ENCODE measurements at regions not wholly inside any gene's neighbourhood (a gene's known extent, or its start where the extent isn't known, plus 50 kb on each side); places are given as distances from the start of the nearest gene placed in this dataset.

DNA sequence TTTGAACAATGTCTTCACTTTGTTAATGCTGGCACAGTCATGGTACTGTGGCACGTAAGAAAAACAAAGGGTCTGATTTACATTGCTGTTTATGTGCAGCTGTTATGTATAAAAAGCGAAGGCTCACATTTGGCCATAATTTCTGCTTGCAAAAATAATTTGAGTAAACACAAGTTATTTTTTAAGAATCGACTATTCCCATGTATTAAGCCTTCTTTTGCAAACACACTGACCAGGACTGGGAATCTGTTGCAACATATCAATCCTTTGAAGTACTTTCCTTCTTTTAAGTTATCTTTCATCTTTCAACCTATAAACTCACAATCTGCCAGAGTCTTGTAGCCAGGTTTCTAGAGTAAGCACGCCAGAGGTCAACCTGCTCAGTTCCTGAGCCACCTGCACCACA lies 145.4 kb upstream of the BMP4 start:
- TF ChIP-seq, protein P1, sequence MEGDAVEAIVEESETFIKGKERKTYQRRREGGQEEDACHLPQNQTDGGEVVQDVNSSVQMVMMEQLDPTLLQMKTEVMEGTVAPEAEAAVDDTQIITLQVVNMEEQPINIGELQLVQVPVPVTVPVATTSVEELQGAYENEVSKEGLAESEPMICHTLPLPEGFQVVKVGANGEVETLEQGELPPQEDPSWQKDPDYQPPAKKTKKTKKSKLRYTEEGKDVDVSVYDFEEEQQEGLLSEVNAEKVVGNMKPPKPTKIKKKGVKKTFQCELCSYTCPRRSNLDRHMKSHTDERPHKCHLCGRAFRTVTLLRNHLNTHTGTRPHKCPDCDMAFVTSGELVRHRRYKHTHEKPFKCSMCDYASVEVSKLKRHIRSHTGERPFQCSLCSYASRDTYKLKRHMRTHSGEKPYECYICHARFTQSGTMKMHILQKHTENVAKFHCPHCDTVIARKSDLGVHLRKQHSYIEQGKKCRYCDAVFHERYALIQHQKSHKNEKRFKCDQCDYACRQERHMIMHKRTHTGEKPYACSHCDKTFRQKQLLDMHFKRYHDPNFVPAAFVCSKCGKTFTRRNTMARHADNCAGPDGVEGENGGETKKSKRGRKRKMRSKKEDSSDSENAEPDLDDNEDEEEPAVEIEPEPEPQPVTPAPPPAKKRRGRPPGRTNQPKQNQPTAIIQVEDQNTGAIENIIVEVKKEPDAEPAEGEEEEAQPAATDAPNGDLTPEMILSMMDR (optimal IDR thresholded peaks at IDR 0.05 in 1 of 3, IDR thresholded peaks at IDR 0.05 in 1 of 3, conservative IDR thresholded peaks at IDR 0.05 in 1 of 3; ENCODE audit: extremely low read depth in 1 of 3, insufficient read depth in 2 of 3, low read length in 3 of 3): no peak
- no peak for TF ChIP-seq EZH2 (IDR thresholded peaks at IDR 0.05; ENCODE audit: low read length)
